ENCODE measurements at regions not wholly inside any gene's neighbourhood (a gene's known extent, or its start where the extent isn't known, plus 50 kb on each side); places are given as distances from the start of the nearest gene placed in this dataset.

DNA sequence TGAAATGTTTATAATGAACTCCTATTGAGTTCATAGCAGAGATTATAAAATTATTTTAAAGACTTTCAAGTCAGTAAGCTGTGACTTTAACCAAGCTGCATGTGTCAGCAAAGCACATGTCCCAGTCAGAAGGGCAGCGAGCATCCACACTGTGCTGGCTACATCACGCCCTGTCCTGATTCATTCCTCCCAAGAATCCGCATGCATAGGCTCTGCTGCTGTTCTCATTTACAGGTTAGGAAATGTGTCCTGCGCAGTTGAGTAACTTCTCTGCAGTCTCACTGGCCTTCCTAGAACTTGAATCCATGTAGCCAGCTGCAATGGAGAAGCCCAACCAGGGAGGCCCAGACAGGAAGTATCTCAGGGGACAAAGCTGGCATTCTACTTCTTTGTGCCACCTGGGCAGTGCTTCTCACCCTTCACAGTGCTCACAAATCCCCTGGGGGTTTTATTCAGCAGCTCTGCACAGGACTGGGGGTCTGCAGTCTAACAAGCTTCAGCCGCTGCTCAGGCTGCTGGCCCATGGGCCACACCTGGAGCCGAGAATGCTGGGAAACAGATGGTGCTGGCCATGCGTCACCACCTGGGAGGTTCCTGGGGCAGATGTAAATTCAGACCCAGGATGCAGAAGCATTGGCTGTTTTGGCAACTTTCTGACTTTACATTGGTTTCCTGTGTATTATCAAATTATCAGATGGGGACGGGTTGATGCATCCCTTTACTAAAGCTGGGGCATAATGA lies 192.8 kb upstream of the GDF10 start:
- no peak for DNase-seq

DNA sequence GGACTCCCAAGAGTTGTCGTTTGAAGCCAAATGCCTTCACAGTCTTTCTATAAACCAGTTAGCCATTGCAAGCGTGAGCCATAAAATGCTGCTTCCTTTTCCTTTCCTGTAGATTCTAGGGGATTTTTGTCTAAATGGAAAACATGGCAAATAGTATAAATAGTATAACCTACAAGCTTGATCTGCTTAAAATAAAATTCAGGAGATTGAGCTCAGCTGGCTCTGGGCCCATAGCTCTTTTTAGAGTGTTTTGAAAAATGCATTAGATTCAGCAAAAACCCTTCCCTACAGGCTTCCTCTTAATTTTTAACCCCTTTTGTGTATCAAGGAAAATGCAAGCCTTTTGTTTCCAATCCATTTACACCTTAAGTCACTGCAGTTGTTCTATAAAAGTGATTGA lies 190.1 kb upstream of the GDF10 start:
- DNase-seq, result no peak

DNA sequence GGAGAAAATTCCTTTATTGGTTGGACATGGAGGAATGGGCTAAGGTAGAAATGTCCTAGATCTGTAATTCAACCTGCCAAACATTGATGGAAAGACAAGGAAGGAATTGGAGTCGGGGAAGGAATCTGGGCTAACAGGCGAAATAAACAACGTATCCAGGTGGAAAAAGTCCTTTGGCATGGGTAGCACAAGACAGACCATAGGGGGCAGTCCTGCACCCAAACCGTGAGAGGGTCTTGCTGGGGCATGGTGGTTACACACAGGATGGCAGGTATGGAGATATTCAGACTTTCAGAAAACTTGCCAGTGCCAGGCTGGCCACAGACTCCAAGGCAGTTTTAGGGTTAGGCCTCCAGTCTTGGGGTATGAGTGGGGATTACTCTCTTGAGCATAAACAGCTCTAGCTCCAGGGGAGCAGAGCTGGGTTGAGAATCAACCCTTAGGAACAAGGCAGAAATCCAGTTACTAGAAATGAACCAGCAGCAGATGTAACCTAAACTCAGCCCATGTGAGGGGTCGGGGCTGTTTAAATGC lies 188.6 kb upstream of the GDF10 start:
- DNase-seq, result no peak

DNA sequence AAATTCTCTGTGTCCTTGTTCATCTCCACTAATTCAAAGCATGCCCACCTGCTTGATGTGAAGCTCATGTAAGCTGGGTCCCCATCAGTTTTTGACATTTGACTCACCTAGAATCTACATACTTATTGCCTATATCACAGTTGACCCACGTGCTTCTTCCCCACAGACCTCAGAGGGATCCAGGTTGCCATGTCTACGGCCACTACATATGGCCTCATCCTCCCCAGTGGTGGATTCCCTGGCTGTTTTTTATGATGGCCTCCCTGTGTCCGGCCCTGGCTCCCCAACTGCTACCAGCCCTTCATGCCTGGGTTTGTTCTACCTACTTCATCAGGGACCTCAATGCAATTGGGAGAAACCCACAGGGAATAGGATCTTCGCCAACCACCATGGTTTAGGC lies 187.4 kb upstream of the GDF10 start:
- DNase-seq, result no peak

DNA sequence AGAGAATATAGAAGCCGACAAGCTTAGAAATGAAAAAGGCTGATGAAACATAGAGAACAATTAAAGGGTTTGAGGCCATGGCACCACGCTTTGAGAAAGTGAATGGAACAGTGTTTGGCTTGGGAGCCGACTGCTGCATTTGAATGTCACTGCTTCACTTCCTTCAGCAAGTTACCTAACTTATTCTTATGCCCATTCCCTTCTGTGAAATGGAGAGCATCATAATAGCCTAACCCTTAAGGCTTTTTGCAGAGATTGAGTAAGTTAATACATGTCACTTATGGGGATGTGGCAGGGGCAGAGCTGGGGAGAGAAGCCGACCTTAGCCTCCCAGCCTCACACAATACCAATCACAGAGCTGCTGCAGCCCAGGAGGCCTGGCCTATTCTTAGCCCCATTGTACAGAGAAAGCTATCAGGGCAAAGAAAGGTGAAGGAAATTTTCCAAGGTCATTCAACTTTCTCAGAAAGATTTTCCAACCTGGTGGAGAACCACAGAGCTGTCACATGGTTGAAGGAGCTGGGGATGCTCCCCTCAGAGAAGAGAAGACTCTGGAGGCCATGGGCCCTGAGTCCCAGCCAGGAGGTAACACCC lies 186.0 kb upstream of the GDF10 start:
- no peak for DNase-seq

DNA sequence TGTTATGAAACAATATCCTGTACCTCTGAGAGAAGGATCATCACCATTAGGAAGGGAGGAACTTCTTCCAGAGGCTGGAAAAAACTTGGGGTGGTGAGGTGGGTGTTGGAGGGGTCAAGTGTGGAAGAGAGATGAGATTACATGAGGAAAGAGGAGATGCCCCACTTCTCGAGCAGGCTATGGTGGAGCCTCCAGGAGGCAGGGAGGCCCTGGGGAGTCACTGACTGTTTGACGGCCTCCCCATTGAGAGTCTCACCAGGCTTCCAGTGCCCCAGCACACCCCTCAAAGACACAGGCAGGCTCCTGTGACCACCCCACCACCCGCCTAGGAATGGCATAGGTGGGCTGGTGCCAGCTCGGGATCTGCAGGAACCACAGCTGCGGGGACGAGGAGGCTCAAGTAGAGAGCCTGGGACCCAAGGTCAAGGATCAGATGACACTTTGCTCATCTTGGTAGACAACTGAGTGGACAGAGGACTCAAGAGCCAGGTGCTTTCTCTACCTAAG lies 185.3 kb upstream of the GDF10 start:
- no peak for DNase-seq

DNA sequence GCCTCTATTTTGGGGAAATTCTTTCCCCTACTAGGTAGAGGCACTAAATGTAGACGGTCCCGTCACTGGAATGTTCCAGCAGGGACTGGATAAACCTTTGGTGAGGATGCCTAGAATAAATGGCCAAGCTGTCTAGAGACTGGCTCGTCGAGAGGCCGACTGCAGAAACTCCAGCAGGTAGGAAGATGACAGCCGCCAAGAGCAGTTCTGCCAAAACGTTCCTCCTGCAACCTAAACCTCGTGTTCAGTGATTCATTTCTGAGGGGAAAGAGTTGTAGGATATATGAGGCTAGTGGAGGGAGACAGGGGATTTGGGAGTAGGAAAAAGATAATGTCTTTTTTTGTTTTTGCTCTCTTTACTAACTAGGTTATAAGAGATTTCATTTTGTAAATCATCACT lies 184.7 kb upstream of the GDF10 start:
- no peak for DNase-seq

DNA sequence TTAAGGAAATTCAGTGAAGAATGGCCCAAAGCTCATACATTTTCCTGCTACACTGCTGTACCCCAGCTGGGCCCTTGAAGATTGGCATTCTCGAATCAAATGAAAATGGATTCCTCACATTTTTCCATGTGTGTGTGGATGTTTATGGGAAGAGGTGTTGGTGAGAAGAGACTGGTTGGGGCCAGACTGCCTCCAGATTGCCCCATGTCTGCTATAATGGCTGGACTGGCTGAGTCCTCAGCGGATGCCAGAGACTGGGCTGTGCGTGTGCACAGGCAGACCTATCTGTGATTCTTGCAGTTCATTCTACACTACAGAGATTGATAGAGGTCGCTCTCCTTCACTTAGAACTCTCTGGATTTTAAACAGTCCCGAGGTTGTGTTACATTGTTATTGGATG lies 183.6 kb upstream of the GDF10 start:
- no peak for DNase-seq

DNA sequence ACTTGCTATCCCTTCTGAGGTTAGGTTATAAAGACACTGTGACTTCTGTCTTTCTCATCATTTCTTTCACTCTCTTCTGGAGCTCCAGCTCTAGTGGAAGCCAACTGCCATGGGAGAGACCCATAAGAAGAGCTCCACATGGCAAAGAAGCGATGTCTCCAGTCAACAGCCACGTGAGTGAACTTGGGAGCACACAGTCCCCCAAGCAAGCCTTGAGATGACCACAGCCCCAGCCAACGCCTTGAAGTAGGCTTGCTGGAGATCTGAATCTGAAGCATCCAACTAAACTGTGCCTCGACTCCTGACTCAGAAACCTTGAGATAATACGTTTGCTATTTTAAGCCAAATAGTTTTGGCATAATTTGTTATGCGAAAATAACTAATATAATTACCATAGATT lies 181.7 kb upstream of the GDF10 start:
- no peak for DNase-seq

DNA sequence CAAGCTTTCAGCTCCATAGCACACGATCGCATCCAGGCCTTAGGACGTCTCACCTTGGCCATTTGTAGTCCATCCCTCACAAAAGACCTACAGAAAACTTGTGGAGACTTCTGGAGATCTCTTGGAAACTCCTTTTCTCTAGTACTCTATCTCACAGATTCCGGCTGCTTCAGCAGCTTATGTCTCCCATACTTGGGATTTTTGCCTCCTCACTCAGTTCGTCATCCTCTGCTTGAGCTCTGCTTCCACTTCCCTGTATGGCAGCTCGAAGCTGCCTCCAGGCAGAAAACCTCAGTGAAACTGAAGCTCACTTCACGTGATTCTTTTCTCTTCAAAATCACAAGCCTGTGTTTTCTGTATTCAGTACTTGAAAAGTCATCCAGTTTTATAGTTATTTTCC lies 178.7 kb upstream of the GDF10 start:
- no peak for DNase-seq

DNA sequence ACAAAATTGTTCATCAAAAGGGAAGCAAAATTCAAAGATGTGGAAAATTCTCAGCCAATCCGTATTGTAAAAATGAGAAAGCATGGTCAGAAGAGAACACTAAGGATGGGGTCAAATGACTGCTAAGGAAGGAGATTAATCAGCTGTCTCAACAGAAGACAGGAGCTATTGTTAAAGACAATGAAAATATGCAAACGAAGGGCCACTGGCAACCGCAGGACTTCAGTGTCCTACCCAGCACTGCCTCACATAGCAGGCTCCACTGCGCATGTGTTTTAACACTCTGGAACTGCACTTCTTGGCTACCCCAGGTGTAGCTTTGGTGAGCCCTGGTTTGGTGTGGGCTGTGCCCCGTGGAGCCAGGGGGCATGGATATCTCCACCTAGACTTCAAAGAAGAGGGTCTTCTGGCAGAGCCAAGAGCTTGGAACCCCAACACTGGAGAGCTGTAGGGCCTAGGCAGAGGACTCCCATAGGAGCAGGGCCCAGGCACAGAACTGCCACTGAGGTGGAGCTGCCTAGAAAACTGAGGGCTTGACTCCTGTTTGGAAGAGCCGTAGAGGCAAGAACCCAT lies 176.2 kb upstream of the GDF10 start:
- no peak for DNase-seq

DNA sequence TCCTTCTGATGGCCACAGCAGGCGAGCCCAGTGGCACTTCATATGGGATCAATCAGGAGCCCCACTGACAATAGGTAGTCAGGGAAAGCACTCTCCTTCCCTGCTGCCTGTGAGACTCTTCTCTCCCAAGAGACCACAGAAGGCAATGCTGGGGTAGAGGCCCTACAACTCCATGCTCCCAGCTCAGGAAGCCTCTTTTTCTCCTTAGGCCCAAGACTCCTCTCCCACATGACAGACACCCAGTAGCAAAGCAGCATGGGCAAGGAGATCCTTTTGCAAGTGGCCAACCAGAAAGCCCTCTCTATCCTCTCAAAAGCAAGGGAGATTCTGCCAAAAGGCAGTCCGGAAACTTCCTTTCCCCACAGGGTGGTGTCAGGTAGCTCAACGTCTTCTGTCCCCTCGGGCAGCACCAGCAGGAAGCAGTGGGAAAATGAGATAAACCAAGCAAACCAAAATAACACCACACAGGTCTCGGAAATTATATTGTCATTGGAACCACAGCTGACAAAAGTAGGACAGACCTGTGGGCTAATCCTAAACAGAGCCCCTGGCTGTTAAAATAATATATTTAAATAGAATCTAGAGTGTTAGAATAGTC lies 172.7 kb upstream of the GDF10 start:
- no peak for DNase-seq

DNA sequence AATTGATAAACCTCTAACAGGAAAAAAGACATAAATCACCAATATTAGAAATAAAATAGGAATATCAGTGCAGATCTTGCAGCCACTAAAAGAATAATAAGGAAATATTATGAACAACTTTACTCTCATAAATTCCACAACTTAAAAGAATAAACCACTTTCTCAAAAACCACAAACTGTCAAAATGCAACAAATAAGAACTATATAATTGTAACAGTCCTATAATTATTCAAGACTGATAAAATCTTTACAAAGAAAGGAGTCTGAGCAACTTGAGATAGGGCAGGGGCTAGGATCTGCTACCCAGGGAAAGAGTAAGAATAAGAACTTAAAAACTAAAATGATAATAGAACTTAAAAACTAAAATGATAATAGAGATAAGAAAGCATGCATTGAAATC lies 169.5 kb upstream of the GDF10 start:
- no peak for DNase-seq

DNA sequence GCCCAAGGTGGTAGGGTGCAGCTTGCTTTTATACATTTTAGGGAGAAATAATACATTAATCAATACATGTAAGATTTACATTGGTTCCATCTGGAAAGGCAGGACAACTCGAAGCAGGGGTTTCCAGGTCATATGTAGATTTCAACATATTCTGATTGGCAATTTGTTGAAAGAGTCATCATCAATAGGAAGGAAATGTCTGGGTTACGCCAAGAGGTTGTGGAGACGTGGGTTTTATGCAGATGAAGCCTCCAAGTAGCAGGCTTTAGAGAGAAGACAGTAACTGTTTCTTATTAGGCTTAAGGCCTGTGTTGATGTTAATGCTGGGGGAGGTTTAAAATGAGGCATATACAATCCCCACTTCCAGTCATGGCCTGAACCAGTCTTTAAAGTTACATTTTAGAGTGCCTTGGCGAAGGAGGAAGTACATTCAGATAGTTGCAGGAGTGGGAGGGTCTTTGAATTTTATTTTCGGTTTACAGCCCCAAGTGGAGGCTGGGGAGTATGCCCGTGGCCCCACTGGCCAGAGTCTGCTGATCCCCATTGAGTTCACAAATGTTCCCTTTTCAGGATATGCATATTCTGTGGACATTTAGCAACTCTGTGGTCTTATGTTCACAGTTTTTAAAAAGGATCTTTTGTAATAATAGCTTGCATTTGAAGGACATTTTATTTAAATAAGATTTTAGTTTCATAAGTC lies 166.0 kb upstream of the GDF10 start:
- DNase-seq, result no peak

DNA sequence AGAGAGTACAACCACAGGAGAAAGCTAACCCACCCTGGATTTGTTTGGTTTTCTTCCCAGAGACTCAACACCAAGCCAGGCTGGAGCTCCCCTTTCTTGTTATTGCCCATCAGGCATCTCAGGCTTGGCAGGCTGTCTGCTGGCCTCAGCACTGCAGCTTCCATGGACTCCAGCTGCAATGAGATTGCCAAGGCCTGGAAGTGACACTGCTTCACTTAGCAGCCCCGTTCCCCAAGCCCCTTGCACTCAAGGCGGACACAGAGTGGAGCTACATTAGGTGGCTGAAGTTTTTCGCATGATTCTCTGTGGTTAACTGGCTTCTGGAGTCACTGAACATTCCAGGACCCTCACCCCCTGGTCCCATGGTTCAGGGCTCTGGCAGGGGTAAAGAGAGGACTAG lies 163.1 kb upstream of the GDF10 start:
- DNase-seq, result no peak

DNA sequence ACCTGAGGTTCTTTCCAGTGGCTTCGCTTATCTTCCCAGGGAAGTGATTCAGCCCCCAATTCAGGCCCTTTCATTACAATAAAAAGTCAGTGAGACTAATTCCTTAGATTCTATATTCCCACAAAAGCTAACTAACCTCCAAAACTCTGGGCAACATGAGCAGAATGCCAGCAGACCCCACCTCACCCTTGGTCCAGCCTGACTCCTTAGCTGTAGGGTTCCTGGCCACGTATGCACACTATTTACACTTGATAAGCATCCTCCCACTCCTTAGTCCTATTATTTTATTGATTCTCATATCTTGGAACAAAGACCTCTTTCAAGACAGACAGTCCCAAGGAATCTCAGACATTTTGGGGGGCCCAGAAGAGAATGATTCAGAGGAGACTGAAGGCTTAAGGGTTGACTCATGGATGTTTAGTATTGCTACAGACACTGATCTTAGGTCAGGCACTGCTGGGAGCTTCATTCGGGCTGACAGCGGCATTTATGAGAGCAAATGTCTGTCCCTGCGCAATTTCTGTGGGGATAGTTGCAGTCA lies 162.6 kb upstream of the GDF10 start:
- DNase-seq, result no peak

DNA sequence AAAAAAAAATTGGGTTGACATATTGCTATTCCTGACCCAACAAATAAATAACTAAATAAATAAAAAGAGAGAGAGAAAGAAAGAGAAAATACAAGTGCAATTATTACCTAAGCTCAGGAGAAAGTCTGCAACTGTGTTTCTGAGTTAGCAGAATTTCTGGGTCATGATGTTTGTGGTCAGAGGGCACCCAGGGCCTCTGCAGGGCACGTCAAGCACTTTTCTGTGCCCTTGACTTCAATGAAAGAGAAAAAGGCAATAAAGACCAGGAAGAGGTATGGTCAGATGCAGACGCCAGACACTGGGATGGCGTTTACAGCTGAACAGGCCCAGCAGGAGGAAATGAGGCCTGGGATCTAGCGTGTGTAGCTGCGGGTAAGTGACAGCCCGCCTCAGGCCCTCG lies 160.9 kb upstream of the GDF10 start:
- DNase-seq, result no peak

DNA sequence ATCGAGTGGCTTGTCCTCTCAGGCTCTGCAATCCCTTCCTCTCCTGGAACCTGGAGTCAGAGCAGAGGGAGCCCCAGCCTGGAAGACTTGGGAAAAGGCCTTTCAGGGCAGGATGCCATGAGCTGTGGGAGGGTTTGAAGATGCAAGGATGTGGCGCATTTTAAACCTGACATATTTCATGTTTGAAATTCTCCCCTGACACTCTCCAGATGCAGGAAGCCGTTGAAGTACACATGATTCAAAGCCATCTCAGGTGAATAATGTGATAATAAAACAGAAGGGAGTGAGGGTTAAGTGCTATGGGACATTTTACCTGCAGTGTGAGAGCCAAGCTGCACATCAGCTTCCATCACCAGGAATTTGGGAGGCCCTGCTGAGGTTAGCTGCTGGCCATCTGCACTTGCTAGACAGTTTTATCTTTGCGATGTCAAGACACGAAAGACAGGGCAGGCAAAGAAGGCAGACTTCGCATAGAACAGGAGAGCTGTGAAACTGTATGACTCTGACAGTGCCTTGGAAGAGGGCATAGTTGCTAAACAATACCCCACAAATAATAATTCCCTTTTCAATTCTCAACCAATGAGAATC lies 159.1 kb upstream of the GDF10 start:
- no peak for DNase-seq

DNA sequence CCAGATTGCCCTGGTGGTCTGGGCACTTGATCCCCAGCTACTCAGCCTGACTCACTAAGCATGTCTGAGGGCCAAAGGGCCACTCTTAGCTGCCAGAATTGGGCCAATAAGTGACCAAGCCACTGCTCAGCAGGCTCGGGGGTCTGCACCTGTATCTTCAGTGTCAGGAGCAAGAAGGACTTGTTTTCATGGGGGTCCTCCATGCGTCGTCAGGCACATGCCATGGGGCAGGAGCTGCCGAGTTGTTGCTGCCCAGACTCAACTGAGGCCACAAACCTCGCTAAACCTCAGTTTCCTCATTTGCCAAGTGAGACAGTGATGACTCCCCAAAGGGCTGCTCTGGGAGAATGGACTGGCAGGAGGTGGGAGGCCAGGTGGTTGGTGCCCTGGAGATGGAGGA lies 158.6 kb upstream of the GDF10 start:
- no peak for DNase-seq

DNA sequence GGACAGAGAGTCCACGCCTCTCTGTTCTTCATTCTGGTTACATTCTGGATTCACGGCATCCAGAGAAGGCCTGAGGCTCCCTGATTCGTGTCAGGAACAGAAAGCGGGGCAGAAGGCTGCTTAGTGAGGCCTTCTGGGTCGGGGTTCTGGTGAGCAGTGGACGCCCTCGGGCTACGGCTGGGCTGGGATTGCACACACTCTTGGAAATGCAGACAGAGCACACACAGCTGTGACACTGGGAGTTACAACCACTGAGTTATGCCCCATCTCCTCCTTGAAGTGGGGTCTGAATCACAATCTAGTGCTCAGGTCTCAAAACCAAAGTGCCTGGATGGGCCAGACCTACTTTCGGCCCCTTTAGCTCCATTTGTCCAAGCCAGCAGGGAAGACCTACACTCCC lies 156.9 kb upstream of the GDF10 start:
- no peak for DNase-seq

DNA sequence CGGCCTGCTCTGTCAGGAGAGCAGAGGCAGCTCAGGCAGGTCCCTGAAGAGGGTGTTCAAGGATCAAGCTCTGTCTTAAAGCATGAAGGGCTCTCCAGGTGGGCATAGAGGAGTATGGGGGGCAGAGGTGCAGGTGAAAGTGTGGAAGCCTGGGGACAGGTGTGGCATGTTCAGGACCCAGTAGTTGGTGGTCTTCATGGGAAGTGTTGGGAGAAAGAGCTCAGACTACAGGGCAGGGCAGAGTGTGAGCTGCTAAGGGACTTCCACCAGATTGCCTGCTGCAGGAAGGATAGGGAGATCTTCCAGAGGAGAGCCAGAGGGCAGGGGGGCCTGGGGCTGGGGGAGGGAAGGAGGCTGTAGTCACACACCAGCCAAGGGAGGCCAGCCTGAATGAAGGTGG lies 156.5 kb upstream of the GDF10 start:
- no peak for DNase-seq

DNA sequence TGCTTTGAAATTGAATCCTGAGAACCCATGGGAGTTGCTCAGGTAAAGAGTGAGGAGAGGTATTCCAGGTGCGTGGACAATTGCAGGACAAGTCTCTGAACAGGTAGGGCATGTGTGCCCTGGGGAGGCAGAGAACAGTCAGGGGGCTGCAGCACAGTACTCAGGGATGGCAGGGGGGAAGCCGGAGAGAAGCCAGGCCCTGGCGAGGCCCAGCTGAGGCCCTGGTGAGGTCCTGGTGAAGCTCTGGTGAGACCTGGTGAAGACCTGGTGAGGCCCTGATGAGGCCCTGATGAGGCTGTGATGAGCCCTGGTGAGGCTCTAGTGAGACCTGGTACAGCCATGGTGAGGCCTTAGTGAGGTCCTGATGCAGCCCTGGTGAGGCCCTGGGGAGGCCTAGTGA lies 155.5 kb upstream of the GDF10 start:
- no peak for DNase-seq

All from activated CD4-positive, alpha-beta T cell treated with anti-CD3 and anti-CD28 coated beads for 48 hours (primary cell).